Upper lobe of left lung (tissue), 4 donors: ENCODE measurements at regions not wholly inside any gene's neighbourhood (a gene's known extent, or its start where the extent isn't known, plus 50 kb on each side); places are given as distances from the start of the nearest gene placed in this dataset.

Experiments used
- CTCF ChIP-seq, 6 experiments: fragments of 450-650 bp in 4 of 6; fragments of 200-600 bp in 2 of 6; sonication (generic) in 2 of 6; IDR thresholded peaks; one replicate each; pipeline ENCODE4 v1.5.1; 2016 to 2019; ENCODE audit warnings: antibody characterized with exemption in 6 of 6
- POLR2A ChIP-seq, 4 donors: fragments of 450-650 bp; IDR thresholded peaks; one replicate each; pipeline ENCODE4 v1.5.1; 2016 to 2017; ENCODE audit warnings: antibody characterized with exemption in 4 of 4, mild to moderate bottlenecking in 2 of 4
- POLR2AphosphoS5 ChIP-seq, 2 donors: sonication (generic); formaldehyde crosslinking; IDR thresholded peaks; one replicate each; pipeline ENCODE4 v1.5.1; 2017; ENCODE audit warnings: antibody characterized with exemption in 2 of 2

DNA sequence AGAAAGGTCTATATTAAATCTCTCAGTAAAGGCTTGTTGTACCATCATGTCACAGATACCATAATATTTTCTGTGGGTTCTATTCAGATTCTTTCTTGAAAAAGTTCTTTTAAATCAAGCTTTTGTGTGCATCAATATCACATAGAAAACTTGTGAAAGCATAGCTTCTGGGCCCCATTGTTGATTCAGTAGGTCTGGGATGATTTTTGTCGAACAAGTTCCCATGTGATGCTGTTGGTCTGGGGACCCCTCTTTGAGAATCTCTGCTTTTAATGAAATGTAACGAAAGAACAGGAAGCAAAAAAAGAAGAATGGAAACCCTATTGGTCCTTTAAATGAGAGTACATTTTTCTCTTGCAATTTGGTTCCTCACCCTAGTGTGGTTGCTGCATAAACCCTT, 597.7 kb upstream of the CITED2 start:
- TF ChIP-seq CTCF (IDR thresholded peaks at IDR 0.05) (no peak), POLR2AphosphoS5 (IDR thresholded peaks at IDR 0.05) (no peak), POLR2A (IDR thresholded peaks at IDR 0.05) (no peak)
